NCI-H2029 (cell line): ENCODE measurements at regions not wholly inside any gene's neighbourhood (a gene's known extent, or its start where the extent isn't known, plus 50 kb on each side); places are given as distances from the start of the nearest gene placed in this dataset.

ENCODE experiments used
- DNase-seq: peaks from one replicate; lab custom pipeline; 2025; lab: John Stamatoyannopoulos, UW

DNA sequence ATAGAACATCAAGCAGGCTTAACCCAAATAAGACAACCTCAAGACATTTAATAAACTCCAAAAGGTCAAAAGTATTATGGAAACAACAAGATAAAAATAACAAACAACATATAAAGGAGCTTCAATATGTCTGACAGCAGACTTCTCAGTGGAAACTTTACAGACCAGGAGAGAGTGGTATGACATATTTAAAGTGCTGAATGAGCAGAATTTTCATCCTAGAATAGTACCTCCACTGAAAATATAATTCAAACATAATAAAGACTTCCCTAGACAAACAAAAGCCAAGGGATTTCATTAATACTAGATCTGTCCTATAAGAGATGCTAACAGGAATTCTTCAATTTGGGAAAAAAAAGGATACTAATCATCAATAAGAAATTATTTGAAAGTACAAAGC, 1005.0 kb downstream of the TMTC2 start:
- no peak for DNase-seq

DNA sequence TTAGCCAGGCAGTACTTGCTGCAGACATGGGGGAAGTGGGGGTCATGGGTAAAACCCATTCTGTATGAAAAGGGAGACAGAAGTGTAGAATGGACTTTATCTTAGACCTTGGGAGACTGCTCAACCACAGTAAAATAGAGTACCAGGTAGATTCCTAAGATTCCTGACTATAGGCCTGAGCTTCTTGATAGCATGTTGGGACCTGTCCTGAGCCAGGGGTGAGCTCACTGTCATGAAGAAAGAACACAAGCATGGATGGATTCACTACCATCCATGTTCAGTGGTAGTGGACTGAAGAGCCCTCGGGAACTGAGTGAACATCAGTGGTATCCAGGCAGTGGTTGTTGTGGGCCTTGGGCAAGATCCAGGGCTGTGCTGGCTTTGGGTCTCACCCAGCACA, 1003.8 kb downstream of the TMTC2 start:
- DNase-seq = no peak

DNA sequence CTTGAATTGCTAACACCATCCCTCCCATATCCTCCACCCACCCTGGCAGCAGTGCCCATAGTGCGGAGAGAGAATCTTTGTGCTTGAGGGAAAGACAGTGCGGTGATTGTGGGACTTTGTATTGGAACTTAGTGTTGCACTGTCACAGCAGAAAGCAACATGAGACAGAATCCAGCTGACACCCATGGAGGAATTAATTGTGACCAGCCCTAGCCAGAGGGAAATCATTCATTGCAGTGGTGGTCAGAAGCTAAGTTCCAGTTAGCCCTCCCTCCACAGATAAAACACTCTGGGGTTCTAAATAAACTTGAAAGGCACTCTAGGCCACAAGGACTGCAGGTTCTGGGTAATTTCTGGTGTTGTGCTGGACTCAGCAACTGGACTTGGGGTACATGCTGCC, 1002.6 kb downstream of the TMTC2 start:
- no peak for DNase-seq

DNA sequence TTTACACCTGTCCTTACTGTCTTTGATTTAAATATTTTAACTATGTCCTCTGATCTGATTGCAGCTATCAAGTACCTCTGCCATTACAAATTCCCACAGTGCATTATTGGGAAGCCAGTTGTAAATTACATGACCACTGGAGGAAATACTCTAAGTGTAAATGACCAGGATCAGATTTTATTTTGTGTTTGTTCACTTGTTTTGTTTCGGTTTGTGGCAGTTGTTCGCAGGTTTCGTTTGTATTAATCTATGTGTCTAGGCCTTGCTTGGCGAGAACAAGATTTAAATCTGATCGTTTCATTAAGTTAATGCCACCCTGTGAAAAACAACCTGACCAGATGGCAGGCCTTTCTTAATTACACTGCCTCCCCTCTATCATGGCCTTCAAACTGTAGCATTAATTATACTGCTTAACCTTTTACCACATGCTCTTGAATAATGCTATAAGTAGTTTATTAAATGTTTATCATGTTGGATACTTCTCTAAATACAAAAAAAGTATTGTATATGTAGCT, 990.1 kb downstream of the TMTC2 start:
- no peak for DNase-seq

DNA sequence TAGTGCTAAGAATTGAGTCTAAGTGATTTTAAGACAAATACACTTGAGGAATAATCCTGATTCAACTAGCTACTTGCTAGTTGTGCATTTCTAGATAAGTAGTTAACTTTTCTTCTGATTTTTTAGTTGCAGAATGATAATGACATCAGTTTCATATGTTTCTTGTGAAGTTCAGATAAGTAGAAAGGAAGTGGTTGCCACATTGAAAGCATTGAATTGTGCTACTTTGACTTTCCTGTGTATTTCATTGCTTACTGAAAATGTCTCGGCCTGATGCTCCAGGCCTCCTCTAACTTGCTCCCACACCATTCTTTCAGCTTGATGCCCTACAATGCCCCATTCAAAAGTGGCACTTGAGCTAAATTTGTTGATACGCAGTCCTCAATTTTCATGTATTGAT, 980.0 kb downstream of the TMTC2 start:
- DNase-seq = no peak

DNA sequence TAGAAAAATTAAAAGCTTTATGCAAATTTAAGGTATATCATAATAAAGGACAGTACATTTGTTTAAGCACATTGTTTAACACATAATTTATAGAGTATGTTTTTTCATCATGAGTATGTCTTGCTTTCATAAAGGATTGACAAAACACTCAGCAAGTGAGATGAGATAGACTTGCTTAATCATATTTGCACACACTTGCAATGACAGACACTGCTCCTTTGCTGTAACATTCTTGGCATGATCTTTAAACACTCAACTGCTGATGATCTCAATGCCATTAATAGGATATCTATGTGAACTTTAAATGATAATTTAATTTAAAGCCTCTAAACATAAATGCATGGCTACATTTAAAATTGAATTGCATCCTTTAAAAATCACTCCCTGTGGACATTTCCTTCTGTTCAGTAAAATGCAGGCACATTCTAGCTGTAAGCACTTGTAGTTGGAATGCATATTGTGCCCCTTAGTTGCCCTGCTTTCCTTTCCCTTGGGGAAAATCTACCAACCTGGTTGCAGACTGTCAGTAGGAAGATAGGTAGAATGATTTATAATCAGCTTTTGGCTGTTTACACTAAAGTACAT, 979.0 kb downstream of the TMTC2 start:
- DNase-seq = no peak

DNA sequence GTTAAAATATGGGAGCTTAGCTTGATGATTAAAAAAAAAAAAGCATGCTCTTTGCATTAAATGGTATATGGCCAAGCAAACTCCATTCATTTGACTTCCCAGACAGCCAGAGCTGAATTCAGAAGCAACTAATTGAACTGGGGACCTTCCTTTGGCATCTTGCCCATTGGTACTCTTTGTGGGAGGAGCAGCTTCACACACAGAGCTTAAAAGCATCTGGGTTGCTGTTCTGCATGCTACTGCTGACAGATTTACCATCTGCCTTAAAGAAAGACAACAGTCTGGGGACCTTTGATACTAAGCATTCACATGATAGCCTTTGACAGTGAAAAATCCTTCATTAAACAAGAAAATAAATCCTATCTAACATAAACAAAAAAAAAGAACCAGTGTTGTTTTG, 977.9 kb downstream of the TMTC2 start:
- no peak for DNase-seq

DNA sequence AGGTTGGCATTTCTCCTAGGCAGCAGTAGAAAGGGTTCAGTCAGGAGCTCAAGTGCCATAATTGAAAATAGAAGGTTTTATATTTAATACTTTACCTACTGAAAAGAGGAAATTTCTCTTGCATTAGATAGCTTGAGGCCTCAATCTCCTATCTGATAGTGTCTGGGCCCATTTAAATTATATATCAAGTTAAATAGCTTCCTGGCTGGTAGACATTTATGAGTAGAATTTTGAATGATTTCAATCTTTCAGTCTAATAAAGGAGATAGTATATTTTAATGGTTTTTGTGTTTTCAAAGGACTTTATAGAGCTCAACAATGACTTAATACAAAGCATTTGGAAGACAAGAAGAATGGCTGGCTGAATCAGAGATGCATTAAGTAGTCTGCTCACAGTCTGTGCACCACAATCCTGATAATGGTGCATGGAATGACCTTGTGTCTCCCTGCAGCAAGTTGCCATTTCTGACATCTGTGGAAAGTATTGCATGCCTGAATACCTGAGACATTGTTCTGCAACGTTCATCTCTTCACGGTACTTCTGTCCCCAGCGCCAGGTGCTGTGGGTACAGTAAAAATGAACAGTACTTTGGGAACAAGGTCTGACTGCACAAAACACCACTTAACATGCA, 974.1 kb downstream of the TMTC2 start:
- no peak for DNase-seq

DNA sequence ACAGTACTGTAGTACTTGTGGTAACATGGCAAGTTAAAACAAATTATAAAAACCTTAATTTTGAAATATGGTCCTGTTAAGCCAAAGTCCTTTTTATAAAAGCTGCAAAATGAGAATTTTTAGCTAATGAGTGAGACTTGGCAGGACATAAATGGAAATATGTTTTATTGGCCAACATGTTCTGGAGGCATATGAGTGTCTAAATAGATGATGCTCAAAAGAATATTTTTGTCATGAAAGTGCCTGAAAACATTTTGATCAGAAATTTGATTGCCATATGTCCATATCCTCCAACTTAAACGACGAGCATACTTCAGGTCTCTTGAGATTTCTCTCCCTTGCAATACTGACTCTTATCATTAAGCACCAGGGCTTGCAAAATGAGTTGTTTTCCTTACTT, 972.6 kb downstream of the TMTC2 start:
- DNase-seq = no peak

DNA sequence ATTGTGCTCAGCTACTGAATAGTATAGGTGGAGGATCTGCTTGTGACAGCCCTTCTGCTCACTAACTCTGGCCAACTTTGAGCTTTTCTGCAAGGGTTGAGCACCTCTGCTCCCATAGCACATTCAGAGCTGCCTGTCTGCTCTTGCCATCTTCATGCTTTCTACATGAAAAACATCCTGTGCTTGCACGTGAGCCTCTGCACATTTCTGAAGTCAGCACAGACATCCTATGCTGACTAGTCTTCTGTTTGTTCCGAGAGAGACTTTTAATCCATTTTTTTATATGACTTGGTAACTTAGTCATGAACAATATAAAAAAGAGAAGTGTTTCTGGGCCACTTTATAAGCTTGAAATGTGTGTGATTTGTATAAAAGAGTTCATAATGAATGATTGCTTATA, 969.3 kb downstream of the TMTC2 start:
- no peak for DNase-seq

DNA sequence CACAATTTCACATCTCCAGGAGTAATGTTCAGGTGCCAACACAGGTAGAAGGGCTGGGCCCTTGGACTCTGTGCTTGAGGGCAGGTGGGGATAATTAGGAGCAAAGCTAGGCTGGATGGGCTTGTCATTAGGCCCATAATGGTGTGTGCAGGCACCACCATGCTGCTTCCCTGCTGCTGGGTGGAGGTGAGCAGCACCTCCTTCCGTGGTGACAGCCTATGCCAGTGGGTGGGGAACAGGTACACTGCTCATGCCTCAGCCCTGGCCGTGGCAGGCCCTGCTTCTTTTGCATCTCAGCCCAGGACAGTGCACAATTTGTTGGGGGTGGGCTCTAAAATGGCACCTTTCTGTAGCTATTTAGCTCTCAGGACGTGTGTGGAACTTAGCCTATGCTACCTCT, 955.5 kb downstream of the TMTC2 start:
- DNase-seq = no peak

DNA sequence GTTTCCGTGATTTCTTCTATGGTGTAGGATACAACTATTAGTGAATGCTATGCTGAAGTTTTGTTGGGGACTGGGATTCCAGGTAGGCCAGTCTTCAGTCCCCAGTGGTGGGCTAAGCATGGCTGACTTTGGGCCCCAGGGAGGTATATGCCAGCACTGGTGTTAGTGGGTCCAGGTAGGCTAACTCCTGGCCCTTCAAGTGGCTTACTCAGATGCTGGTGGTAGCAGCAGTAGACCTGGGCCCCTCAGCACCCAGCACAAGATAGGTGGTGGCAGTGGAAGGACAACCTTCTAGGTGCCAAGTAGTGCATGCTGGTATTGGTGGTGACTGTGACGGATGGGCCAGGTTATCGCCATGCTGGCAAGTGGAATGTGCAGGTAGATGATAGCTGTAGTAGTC, 955.1 kb downstream of the TMTC2 start:
- DNase-seq = no peak

DNA sequence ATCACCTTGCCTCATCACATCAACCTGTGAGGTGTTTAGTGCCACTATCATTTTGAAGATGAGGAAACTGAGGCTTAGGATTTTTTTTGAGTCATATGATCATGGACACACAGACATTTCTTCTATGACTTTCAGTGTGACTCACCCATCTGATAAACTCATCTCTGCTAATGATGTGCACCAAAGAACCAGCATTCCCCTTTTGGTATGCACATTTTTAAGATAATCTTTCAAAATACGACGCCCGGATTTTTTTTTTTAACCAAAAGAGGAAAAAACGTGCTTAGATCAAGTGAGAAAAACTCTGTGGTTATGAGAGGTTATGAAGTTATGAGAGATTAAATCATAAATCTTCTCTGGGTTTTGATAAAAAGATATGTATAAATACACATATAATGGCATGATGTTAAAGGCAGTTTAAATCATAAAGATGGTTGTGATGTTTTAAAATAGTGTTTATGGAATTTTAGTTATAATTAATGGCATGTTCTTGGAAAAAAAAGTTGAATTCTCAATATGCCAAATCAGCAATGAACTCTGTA, 948.1 kb downstream of the TMTC2 start:
- no peak for DNase-seq

DNA sequence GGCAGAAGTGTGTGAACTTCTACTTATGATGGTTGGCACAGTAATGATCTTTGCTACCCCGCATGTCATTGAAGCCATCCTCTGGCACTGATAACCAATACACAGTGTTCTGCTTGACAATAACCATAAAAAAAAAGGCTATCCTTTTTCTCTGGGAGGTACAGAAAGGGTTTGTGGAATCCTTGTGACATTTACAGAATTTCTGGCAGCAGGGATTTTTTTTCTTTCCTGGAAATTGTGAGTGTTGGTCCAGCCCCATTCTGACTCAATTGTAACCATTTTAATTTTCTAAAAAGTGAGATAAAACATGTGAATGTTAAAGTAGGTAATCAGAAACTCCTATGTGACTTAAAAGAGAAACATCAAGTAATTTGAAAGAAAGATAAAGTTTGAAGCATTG, 943.8 kb downstream of the TMTC2 start:
- no peak for DNase-seq

DNA sequence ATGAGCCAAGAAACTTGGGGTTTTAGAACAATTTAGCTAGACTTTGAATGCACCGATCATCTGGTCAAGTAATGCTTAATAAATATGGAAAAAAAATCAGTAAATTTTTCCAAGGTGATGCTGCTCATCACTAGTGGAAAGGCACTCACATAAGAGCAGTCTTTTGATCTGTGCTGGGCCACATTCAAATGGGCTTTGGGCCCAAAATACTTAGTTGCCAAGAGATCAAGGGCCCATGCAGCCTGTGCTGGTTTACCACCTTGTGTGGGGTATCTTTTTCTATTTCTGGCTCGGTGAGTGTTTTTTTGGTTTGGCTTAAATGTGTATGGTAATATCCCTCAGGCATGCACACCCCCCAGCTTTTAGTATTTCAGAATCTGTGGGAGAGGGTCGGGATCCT, 943.2 kb downstream of the TMTC2 start:
- DNase-seq = no peak

DNA sequence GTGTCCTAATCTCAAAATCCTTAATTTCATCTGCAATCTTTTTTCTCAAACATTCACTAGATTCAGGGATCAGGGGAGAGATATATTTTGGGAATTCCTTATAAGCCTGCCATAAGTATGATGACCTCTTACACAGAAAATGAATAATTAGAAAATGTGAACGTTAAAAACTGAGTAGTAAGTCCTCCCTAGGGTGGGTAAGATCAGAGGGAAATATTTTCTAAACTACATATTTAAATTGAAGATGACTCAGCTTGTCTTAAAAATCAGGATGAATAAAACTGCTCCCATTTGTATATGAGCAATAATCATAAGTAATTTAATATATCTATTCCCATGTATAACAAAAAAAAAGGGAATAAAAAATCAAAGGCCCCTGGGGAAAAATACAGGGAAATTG, 935.5 kb downstream of the TMTC2 start:
- no peak for DNase-seq

DNA sequence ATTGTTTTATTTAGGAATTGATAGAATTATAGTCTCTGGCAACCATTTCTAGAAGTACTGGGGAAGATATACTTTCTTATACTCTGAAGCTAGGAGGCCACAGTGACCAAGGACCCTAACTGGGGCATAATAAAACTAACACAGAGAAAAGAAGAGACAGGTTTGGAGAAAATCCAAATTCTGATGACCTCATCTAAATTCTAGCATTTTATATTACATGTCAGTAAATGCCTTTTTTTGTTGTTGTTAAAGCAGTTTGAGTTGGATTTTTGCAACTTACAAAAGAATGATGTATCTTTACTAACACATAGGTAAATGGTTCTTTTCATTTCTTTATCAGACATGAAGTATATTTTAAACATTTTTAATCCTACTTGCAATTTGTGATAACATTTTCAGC, 933.3 kb downstream of the TMTC2 start:
- DNase-seq = no peak

DNA sequence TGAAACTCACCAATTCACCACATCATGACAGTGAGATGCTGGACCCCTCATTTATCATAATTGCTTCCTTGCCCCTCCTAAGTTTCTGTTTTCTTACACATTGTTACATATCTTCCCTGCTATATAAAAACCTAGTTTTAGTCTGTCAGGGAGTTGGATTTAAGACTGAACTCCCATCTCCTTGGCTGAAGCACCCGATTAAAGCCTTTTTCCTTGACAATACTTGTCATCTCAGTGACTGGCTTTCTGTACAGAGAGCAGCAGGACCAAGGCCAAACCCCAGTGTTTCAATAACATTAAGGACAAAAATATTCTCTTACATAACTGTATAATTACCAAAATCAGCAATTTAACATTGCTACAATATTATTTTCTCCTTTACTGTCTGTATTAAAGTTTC, 928.4 kb downstream of the TMTC2 start:
- DNase-seq = no peak

DNA sequence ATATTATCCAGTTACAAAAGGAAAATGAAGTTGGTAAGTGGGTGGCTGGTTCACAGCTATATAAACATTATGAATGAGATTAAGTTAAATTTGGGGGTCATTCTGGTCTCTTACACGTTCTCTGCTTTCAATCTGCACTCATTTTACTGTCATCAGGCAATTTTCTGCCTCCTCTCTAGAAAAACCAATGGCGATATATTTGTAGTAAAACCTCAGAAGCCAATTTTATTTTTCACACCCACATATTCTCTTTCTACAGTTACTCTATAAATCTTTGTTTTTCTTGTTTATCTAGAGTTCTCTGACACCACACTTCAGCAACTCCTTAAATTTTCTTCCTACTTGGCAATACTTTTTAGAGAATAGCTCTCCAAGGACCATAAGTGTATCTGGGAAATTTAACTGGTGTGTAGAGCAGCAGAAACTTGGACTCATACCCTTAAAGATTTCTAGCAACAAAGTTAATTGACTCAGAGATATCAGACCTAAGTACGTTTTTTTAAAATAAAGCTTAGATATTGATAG, 926.9 kb downstream of the TMTC2 start:
- DNase-seq = no peak

DNA sequence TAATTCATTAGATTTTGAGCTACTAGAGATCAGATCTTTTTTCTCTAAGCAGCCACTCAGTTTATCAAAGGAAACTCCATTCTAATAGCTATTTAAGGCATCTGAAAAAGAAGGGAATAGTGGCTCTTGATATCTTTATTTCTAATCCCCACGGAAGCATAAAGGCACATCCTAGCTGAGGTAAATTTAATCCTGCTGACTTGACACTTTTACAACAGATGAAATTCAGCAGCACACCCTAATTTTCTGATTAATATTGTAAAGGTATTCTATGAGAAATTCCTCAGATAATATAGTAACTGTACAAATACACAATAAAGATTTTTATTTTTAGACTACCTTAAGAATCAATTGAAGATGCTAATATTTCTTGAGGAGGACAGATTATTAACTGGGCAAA, 916.4 kb downstream of the TMTC2 start:
- DNase-seq = no peak

DNA sequence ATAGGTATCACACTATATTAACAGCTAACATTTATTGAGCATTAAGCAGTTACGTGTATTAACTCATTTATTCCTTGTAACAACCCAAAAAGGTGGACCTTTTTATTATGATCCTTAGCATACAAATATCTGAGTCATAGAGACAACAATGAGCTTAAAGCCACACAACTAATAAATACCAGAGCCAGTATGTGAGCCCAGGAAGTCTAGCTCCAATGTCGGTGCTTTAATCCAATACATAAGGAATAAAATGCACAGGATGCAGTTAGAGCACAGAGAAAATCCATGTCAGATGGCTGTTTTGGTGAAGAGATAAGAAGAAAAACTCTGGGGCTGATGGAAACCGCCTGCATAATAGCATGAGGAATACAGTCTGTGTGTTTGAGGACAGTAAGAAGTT, 888.6 kb downstream of the TMTC2 start:
- DNase-seq = no peak

DNA sequence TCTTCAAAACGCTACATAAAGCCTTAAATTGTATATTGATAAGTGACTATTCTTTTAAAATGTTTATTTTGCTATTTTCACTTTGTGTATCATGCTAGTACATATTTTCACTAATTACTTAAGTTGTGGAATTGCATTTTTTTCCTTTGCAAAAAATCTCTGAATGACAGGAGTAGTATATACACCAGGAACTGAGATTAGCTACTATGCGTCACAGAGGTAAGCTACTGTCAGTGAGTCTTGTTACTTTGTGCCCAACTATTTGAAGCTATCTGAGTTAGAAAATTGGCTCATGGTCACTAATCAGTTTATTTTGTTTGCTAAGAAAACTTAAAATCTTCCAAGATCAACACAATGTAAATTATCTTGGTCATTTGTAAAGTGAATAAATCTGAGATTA, 887.4 kb downstream of the TMTC2 start:
- DNase-seq = no peak

DNA sequence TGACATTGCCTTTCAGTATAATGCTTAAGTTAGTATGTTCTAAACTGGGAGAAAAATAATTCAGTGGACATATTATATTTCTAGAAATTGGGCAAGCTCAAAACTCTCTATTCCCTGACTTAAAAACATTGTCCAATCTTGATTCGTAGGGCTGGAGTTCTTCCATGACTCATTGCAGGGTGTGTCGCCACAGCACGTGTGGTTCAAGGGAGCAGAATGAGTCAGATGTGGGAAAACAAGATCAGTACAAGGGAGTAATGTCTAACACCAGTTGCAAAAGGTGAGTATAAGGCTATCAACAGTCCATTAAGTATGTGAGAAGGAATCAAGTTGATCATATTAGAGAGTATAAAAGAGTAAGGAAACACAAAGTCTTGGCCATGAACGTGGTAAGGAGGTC, 887.0 kb downstream of the TMTC2 start:
- DNase-seq = no peak

DNA sequence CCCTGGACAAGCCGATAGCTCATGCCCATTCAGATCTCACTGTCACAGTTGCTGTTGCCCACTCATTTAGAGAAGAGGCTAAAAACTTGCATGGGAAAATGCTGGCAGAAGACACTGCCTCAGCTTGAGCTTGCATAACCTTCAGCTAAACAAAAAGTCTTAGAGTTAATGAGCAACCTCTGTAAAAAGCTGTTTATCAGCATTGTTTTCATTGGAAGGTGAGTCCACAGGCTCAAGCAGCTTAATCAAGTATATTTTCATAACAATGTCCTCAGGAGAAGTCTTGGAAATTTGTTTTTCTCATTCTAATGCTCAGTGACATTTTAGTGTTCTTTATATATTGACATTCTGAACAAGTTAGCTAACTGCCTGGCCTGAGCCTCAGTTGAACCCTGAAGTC, 872.9 kb downstream of the TMTC2 start:
- no peak for DNase-seq
